K562 (cell line): ENCODE measurements at regions not wholly inside any gene's neighbourhood (a gene's known extent, or its start where the extent isn't known, plus 50 kb on each side); places are given as distances from the start of the nearest gene placed in this dataset.

ENCODE experiments used
- ATAC-seq: fragments of 200-7000 bp; cut with Tn5 transposase; 3 replicates; pipeline ENCODE4 v1.9.1; 2020; ENCODE audit warnings: moderate library complexity
- BruUV-seq: library from RNA; stranded (reverse); fragments of 400-500 nt; replicated peaks from 2 replicates; lab custom pipeline; 2021; lab: Mats Ljungman, UMichigan
- CTCF ChIA-PET: fragments of 300-600 bp; formaldehyde crosslinking; extraction: SDS; loops from one replicate; lab custom pipeline; 2021; ENCODE audit warnings: low intra/inter-chr PET ratio; lab: Yijun Ruan, JAX
- POLR2A ChIA-PET: fragments of 300-600, 350-650 bp; sonication (Branson Sonifier 250); formaldehyde crosslinking; extraction: SDS; loops from one replicate; lab custom pipeline; 2021; ENCODE audit warnings: antibody characterized with exemption, inconsistent platforms; lab: Yijun Ruan, JAX
- DNase-seq, 4 experiments: peaks; one replicate each; pipeline versions ENCODE4 v3.0.0 to v3.0.0-alpha.2; 2011 to 2018; ENCODE audit warnings: low spot score in 3 of 4, mixed read lengths in 3 of 4; ENCODE audit errors: extremely low read depth in 1 of 4
- FAIRE-seq: peaks from 2 replicates; lab custom pipeline; 2011; peaks lifted over from hg19 to GRCh38; lab: Jason Lieb, UNC
- H2AFZ ChIP-seq: 2 replicates; pipeline ENCODE4 v1.6.0; 2011; ENCODE audit warnings: low read depth, low read length, control low read depth, inconsistent platforms
- H3K27ac ChIP-seq: fragments of 200-600 bp; 3 replicates; pipeline ENCODE4 v1.8.0; 2011; ENCODE audit warnings: low read depth, mild to moderate bottlenecking, control low read depth, inconsistent platforms, low read length, moderate library complexity, mixed read lengths; ENCODE audit errors: extremely low read depth
- H3K27me3 ChIP-seq, 2 experiments: fragments of 300-600 bp in 1 of 2; 2 replicates in 1 of 2; 3 replicates in 1 of 2; pipeline versions ENCODE4 v1.6.0 to v1.8.0; 2011; ENCODE audit warnings: inconsistent platforms in 2 of 2, low read length in 2 of 2, mild to moderate bottlenecking in 1 of 2, mixed read lengths in 1 of 2, moderate library complexity in 1 of 2; ENCODE audit not compliant: control insufficient read depth in 2 of 2, insufficient read depth in 2 of 2
- H3K36me3 ChIP-seq: fragments of 300-600 bp; 3 replicates; pipeline ENCODE4 v1.8.0; 2011; ENCODE audit warnings: mild to moderate bottlenecking, low read length, inconsistent platforms; ENCODE audit not compliant: control insufficient read depth, insufficient read depth
- H3K4me1 ChIP-seq, 2 experiments: fragments of 200-600 bp in 1 of 2; replicated peaks in 1 of 2; 2 replicates in 1 of 2; 3 replicates in 1 of 2; pipeline versions ENCODE4 v1.5.1 to v1.8.0; 2011; ENCODE audit warnings: inconsistent platforms in 2 of 2, low read length in 2 of 2, mild to moderate bottlenecking in 1 of 2, mixed read lengths in 1 of 2, moderate library complexity in 1 of 2; ENCODE audit not compliant: control insufficient read depth in 2 of 2, insufficient read depth in 2 of 2
- H3K4me2 ChIP-seq: 2 replicates; pipeline ENCODE4 v1.6.1; 2011; ENCODE audit warnings: low read length, control low read depth, inconsistent platforms, mixed read lengths; ENCODE audit not compliant: insufficient read depth
- H3K4me3 ChIP-seq: fragments of 200-600 bp; sonication (generic), shearing (Covaris generic); 2 replicates; pipeline ENCODE4 v1.5.1; 2016; ENCODE audit warnings: control low read depth, inconsistent platforms
- H3K79me2 ChIP-seq: fragments of 200-600 bp; 3 replicates; pipeline ENCODE4 v1.8.0; 2011; ENCODE audit warnings: low read length, inconsistent platforms; ENCODE audit not compliant: control insufficient read depth, insufficient read depth
- H3K9ac ChIP-seq, 2 experiments: 2 replicates each; pipeline versions ENCODE4 v1.6.0 to v1.6.1; 2011; ENCODE audit warnings: low read depth in 2 of 2, low read length in 2 of 2, control low read depth in 1 of 2, inconsistent platforms in 1 of 2, mild to moderate bottlenecking in 1 of 2, mixed read lengths in 1 of 2; ENCODE audit not compliant: insufficient read depth in 1 of 2
- H3K9me1 ChIP-seq: one replicate; pipeline ENCODE4 v1.6.0; 2011; ENCODE audit warnings: inconsistent platforms, mild to moderate bottlenecking, low read length, moderate library complexity; ENCODE audit not compliant: control insufficient read depth, insufficient read depth
- H3K9me3 ChIP-seq: replicated peaks from 2 replicates; pipeline ENCODE4 v1.5.1; 2011; ENCODE audit warnings: low read depth, low read length, inconsistent platforms; ENCODE audit not compliant: control insufficient read depth, insufficient read depth
- H4K20me1 ChIP-seq: replicated peaks from 2 replicates; pipeline ENCODE4 v1.6.1; 2011; ENCODE audit warnings: low read length, inconsistent platforms, mixed read lengths; ENCODE audit not compliant: control insufficient read depth, insufficient read depth
- BRD9 ChIP-seq: fragments of 450-650 bp; IDR thresholded peaks from 2 replicates; pipeline ENCODE4 v1.6.1; 2018; ENCODE audit warnings: low read depth; ENCODE audit not compliant: partially characterized antibody
- KDM2B ChIP-seq: fragments of 250-450 bp; sonication (Bioruptor Pico); IDR thresholded peaks from 2 replicates; pipeline ENCODE4 v1.8.0; 2021; ENCODE audit warnings: mild to moderate bottlenecking, moderate library complexity
- KLF1 ChIP-seq: fragments of 450-650 bp; IDR thresholded peaks from 2 replicates; pipeline ENCODE4 v1.6.1; 2016; ENCODE audit warnings: missing genetic modification characterization, missing compliant biosample characterization
- KLF16 ChIP-seq: IDR thresholded peaks from 2 replicates; pipeline ENCODE4 v1.6.1; 2016; ENCODE audit warnings: antibody characterized with exemption
- KLF6 ChIP-seq: fragments of 250-450 bp; sonication (Bioruptor Pico); IDR thresholded peaks from 2 replicates; pipeline ENCODE4 v1.4.0; 2020; ENCODE audit warnings: mild to moderate bottlenecking, moderate library complexity, borderline replicate concordance
- NCOA2 ChIP-seq, 2 experiments: fragments of 450-650 bp; IDR thresholded peaks; 2 replicates each; pipeline ENCODE4 v1.6.1; 2018; ENCODE audit warnings: mild to moderate bottlenecking in 2 of 2, moderate library complexity in 1 of 2; ENCODE audit not compliant: partially characterized antibody in 2 of 2
- NFRKB ChIP-seq: fragments of 450-650 bp; IDR thresholded peaks from 2 replicates; pipeline ENCODE4 v1.6.1; 2016; ENCODE audit warnings: low read depth
- NR2C2 ChIP-seq, 2 experiments: fragments of 200-800 bp in 1 of 2; sonication (Bioruptor generic) in 1 of 2; sonication (generic) in 1 of 2; formaldehyde crosslinking in 1 of 2; IDR thresholded peaks; 2 replicates each; pipeline versions ENCODE4 v1.6.1 to v1.8.0; 2016 to 2022; ENCODE audit warnings: mild to moderate bottlenecking in 1 of 2, missing compliant biosample characterization in 1 of 2, missing genetic modification characterization in 1 of 2, missing genetic modification reagents in 1 of 2
- NR2F6 ChIP-seq: fragments of 450-650 bp; formaldehyde crosslinking; IDR thresholded peaks from 2 replicates; pipeline ENCODE4 v1.4.0; 2020; ENCODE audit warnings: mild to moderate bottlenecking
- PPARD ChIP-seq: fragments of 250-450 bp; sonication (Bioruptor Pico); IDR thresholded peaks from 2 replicates; pipeline ENCODE4 v1.8.0; 2022; ENCODE audit warnings: inconsistent platforms, mild to moderate bottlenecking, moderate library complexity
- SOX6 ChIP-seq: fragments of 450-650 bp; IDR thresholded peaks from 2 replicates; pipeline ENCODE4 v1.6.1; 2014; ENCODE audit warnings: mild to moderate bottlenecking
- TBL1XR1 ChIP-seq, 2 experiments: IDR thresholded peaks; 2 replicates each; pipeline ENCODE4 v1.6.1; 2012; ENCODE audit warnings: improper control_type of control experiment in 2 of 2, low read length in 2 of 2, mild to moderate bottlenecking in 1 of 2
- ZBTB34 ChIP-seq: fragments of 250-450 bp; sonication (Bioruptor Pico); IDR thresholded peaks from 2 replicates; pipeline ENCODE4 v1.8.0; 2021; ENCODE audit warnings: mild to moderate bottlenecking, moderate library complexity
- ZNF165 ChIP-seq: fragments of 250-450 bp; sonication (Bioruptor Pico); IDR thresholded peaks from 2 replicates; pipeline ENCODE4 v1.4.0; 2020; ENCODE audit warnings: borderline replicate concordance
- ZNF668 ChIP-seq: fragments of 250-450 bp; sonication (Bioruptor Pico); IDR thresholded peaks from 2 replicates; pipeline ENCODE4 v1.8.0; 2022; ENCODE audit warnings: mild to moderate bottlenecking, inconsistent platforms
- WGBS: fragments of 100-300 bp; shearing (Covaris generic); methylation state at CpG from one replicate; pipeline ENCODE4 v1.1.6; 2016; ENCODE audit warnings: low coverage, mixed read lengths; ENCODE audit not compliant: insufficient coverage; ENCODE audit errors: missing lambda C conversion rate; 5-methylcytosine and 5-hydroxymethylcytosine counted together
- in situ Hi-C: fragments of 300-500 bp; cut with MboI; formaldehyde crosslinking; loops from 4 replicates; pipeline ENCODE4 v1.15.0; 2018; ENCODE audit warnings: inconsistent platforms, mixed read lengths
- intact Hi-C: fragments of 100-400 bp; cut with micrococcal nuclease; formaldehyde crosslinking; loops from 2 replicates; pipeline ENCODE4 v1.14.2; 2022
- TF ChIP-seq, protein P1 (sequence below): fragments of 450-650 bp; IDR thresholded peaks from one replicate; pipeline ENCODE4 v1.6.1; 2018; ENCODE audit warnings: mild to moderate bottlenecking, moderate library complexity; ENCODE audit not compliant: partially characterized antibody

GRCh38 chr22:49176956-49177355 lies 650.7 kb downstream of the BRD1 start:
- CTCF ChIA-PET: no interaction called here
- in situ Hi-C loops: no loop called here
- no peaks in the 10 kb centered on the region for H3K36me3 ChIP-seq

GRCh38 chr22:49170053-49170452 lies 657.6 kb downstream of the BRD1 start:
- Histone ChIP-seq H3K4me1 (no peaks in the 10 kb centered on the region), H4K20me1 (no peaks in the 10 kb centered on the region), H3K9ac (no peak overlapping the region), H2AFZ (no peak overlapping the region), H3K36me3 (no peaks in the 10 kb centered on the region), H3K27me3 (no peaks in the 10 kb centered on the region; a peak in 1 of 5 replicates), H3K4me2 (no peak overlapping the region), H3K9me1 (no peaks in the 10 kb centered on the region), H3K27ac (no peak overlapping the region), H3K9me3 (no peaks in the 10 kb centered on the region), H3K79me2 (no peaks in the 10 kb centered on the region), H3K4me3 (no peak overlapping the region)
- BruUV-seq: no TSS peak
- DNase-seq: no peak
- intact Hi-C loops (no loop called here), in situ Hi-C loops (no loop called here)
- FAIRE-seq: no peak
- POLR2A ChIA-PET: no interaction called here
- ATAC-seq: no peak
- 0% methylated on average over 4 of the region's 4 CpGs for WGBS
- TF ChIP-seq ZBTB34 (CRISPR knock-in tag) (no peak), ZNF165 (CRISPR knock-in tag) (no peak), NCOA2 (IDR thresholded peaks at IDR 0.05; ENCODE audit: partially characterized antibody in 2 of 2) (no peak), ZNF668 (CRISPR knock-in tag) (no peak), NFRKB (no peak)
- TF ChIP-seq, protein P1, sequence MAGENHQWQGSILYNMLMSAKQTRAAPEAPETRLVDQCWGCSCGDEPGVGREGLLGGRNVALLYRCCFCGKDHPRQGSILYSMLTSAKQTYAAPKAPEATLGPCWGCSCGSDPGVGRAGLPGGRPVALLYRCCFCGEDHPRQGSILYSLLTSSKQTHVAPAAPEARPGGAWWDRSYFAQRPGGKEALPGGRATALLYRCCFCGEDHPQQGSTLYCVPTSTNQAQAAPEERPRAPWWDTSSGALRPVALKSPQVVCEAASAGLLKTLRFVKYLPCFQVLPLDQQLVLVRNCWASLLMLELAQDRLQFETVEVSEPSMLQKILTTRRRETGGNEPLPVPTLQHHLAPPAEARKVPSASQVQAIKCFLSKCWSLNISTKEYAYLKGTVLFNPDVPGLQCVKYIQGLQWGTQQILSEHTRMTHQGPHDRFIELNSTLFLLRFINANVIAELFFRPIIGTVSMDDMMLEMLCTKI: no peak
- CTCF ChIA-PET: no interaction called here

More at GRCh38 chr22:49176956-49177355, 650.7 kb downstream of the BRD1 start:
- H3K9me1 ChIP-seq: no peaks in the 10 kb centered on the region
- H3K27me3 ChIP-seq: peaks cover 0 to 19% of the 10 kb centered on the region in 2 experiments; a peak in 2 of 5 replicates
- H3K27ac ChIP-seq: no peak overlapping the region
- no peaks in the 10 kb centered on the region for H3K9me3 ChIP-seq
- POLR2A ChIA-PET: interaction anchor here (0.7 kb wide), 1 partner anchor 16 kb away, joined by 3 read pairs; no protein-coding TSS in a partner anchor
- intact Hi-C loops: no loop called here
- DNase-seq (no peak), ATAC-seq (no peak), FAIRE-seq (no peak)
- H3K4me3 ChIP-seq: no peak overlapping the region
- no peaks in the 10 kb centered on the region for H3K79me2 ChIP-seq
- no peaks in the 10 kb centered on the region for H4K20me1 ChIP-seq
- H2AFZ ChIP-seq: no peak overlapping the region
- WGBS: 0% methylated on average over 5 of the region's 6 CpGs
- H3K4me2 ChIP-seq: no peak overlapping the region
- H3K9ac ChIP-seq: no peak overlapping the region
- no TSS peak for BruUV-seq
- TF ChIP-seq KLF6 (CRISPR knock-in tag) (no peak), SOX6 (no peak), KDM2B (CRISPR knock-in tag) (no peak), KLF1 (tag) (no peak), PPARD (no peak), NR2F6 (CRISPR knock-in tag) (no peak), TBL1XR1 (IDR thresholded peaks at IDR 0.05; ENCODE audit: low read length in 2 of 2) (no peak), BRD9 (no peak), NR2C2 (CRISPR knock-in tag; IDR thresholded peaks at IDR 0.05) (no peak), NR2C2 (tag; IDR thresholded peaks at IDR 0.05) (no peak), KLF16 (no peak)
- H3K4me1 ChIP-seq: no peaks in the 10 kb centered on the region
